ENCODE measurements at regions not wholly inside any gene's neighbourhood (a gene's known extent, or its start where the extent isn't known, plus 50 kb on each side); places are given as distances from the start of the nearest gene placed in this dataset.

DNA sequence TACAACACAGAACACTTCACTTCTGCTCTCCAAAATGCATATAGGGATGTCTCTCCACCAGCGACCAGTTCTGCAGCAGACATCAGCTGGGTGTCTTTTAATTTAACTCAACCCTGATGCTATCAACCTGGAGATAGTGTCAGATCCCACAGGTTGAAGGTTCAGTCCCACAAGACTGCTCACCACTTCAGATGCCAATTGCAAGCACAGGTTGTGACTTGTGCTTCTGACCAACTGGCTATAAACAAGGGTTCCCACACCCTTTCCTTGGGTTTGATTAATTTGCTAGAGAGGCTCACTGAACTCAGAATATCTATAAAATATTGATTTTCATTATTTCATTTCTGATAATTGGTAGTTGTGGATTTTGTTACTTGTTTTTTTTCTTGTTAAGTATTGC lies 177.4 kb upstream of the HS3ST1 start:
- Mint-ChIP-seq H3K36me3 (no peaks in the 10 kb centered on the region), H3K4me1 (no peaks in the 10 kb centered on the region), H3K27me3 (no peaks in the 10 kb centered on the region), H3K4me3 (no peak overlapping the region), H3K27ac (no peak overlapping the region), H3K9me3 (no peaks in the 10 kb centered on the region)
- CTCF ChIA-PET, result no interaction called here
- DNase-seq, result no peak

DNA sequence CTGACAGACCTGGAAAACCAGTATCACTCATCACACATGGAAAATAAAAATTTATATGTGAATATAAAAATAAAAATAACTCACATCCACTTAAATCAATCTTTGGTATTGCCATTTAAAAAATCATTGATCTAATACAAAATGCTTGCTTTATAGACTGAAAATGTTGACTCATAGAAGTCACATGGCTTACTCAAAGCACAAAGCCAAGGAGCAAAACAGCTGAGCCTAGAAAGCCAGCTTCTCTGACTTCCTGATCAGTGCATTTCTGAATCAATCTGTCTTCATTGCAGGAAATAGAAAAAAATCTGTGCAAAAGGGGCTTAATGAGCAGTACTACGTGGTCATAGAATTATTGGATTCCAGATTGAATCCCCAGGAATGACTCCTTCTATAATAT lies 176.9 kb upstream of the HS3ST1 start:
- Mint-ChIP-seq H3K4me1 (no peaks in the 10 kb centered on the region), H3K27ac (no peak overlapping the region), H3K9me3 (no peaks in the 10 kb centered on the region), H3K27me3 (no peaks in the 10 kb centered on the region), H3K36me3 (no peaks in the 10 kb centered on the region), H3K4me3 (no peak overlapping the region)
- DNase-seq, result no peak
- CTCF ChIA-PET, result no interaction called here

DNA sequence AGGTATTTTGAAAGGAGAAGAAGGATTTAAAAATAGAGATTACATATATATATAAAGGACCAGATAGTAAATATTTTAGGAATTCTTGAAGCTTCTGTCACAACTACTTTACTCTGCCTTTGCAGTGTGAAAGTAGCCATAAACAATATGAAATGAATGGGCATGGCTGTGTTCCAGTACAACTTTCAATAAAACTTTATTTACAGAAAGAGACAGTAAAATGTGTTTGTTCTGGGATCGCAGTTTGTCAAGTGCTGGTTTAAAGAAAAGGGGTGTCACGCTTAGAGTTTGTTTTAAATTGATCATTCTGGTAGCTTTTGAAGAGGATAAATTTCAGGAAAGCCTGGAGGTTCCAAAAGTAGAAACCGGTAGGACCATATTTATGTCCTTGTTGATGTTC lies 176.1 kb upstream of the HS3ST1 start:
- Mint-ChIP-seq H3K4me3 (no peak overlapping the region), H3K9me3 (no peaks in the 10 kb centered on the region), H3K27me3 (no peaks in the 10 kb centered on the region), H3K27ac (no peak overlapping the region), H3K36me3 (no peaks in the 10 kb centered on the region), H3K4me1 (no peaks in the 10 kb centered on the region)
- CTCF ChIA-PET, result no interaction called here
- no peak for DNase-seq

DNA sequence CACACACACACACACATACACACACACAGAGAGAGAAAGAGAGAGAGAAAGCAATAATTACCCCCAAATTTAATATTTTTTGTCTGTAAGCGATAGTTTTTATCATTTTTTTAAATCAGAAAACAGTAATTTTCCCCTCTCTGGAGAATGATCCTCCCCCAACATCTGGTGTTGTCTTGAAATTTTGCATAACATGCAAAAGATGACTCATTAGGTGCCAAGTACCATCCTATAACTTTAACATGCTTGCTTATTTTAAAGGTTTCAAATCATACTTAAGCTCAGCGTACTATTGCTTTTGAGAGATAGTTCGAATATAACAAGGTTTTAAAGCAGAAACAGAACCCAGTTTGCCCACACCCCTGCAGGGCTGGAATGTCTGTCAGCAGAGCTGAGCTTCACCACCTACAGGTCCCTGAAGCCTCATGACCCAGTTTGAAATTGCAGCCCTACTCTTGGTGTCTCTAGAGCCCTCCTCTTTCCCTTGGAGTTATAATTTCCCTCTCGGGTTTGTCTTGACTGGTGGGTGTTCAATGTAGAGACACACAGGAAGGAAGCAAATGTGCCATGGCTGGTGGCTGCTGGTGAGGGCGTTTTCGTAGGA lies 175.0 kb upstream of the HS3ST1 start:
- Mint-ChIP-seq H3K9me3 (no peaks in the 10 kb centered on the region), H3K27ac (no peak overlapping the region), H3K27me3 (no peaks in the 10 kb centered on the region), H3K36me3 (no peaks in the 10 kb centered on the region), H3K4me1 (no peaks in the 10 kb centered on the region), H3K4me3 (no peak overlapping the region)
- DNase-seq, result no peak
- CTCF ChIA-PET, result no interaction called here

DNA sequence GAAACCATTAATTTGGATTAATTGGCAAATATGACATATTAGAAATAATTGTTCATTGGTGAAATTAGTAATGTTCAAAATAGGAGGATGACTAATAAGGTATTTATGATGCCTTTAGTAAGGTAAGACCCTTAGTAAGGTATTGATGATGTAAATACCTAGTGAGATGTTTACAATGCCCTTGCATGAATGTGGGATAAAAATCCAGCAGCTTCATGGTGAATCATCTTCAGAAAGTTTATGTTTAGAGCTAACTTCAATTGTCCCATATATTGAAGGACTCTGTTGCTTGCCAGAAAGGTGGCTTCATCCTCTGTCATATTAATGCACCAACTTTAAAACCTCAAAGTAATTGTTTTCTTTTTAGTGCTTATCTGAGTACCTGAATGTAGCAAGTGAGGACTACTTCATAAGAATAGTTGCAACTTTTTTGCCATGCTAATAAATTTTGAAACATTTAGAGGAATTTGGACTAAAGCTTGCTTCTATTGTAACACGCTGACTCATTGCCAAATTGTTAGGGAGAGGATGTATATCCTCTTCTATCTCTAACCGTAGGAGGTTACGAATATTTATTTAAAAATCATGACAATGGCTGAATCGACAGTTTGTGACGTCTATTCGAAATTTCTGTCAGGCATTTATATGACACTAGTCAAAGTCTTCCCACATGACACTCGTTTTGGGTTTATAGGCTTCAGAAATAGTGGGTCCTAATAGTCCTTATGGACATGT lies 174.1 kb upstream of the HS3ST1 start:
- DNase-seq, result no peak
- H3K4me1 Mint-ChIP-seq, result no peaks in the 10 kb centered on the region
- CTCF ChIA-PET, result no interaction called here
- no peak overlapping the region for H3K4me3 Mint-ChIP-seq
- H3K36me3 Mint-ChIP-seq, result no peaks in the 10 kb centered on the region
- no peaks in the 10 kb centered on the region for H3K9me3 Mint-ChIP-seq
- H3K27me3 Mint-ChIP-seq, result no peaks in the 10 kb centered on the region
- H3K27ac Mint-ChIP-seq, result no peak overlapping the region

DNA sequence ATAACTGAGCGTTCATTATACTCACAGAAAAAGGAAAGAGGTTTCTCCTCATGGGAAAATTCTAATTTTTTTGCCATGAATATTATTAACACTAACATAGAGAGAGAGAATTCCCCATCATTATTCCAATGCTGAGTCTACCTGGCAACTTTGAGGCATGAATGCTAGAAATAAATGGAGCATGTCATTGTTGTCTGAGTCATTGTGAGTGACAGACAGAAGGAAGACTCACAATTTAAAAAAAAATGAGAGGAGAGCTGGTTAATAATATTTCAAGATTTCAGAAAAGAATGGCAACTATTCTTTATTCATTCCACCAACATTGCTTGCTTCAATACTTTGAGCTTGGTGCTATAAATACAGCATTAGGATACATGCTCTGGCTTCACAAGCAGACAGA lies 170.4 kb upstream of the HS3ST1 start:
- H3K9me3 Mint-ChIP-seq, result no peaks in the 10 kb centered on the region
- H3K4me3 Mint-ChIP-seq, result no peak overlapping the region
- CTCF ChIA-PET, result interaction anchor here (1.0 kb wide), 1 partner anchor 9 kb away, joined by 4 read pairs; no protein-coding TSS in a partner anchor
- H3K27ac Mint-ChIP-seq, result no peak overlapping the region
- no peaks in the 10 kb centered on the region for H3K36me3 Mint-ChIP-seq
- H3K4me1 Mint-ChIP-seq, result no peaks in the 10 kb centered on the region
- H3K27me3 Mint-ChIP-seq, result no peaks in the 10 kb centered on the region
- no peak for DNase-seq

DNA sequence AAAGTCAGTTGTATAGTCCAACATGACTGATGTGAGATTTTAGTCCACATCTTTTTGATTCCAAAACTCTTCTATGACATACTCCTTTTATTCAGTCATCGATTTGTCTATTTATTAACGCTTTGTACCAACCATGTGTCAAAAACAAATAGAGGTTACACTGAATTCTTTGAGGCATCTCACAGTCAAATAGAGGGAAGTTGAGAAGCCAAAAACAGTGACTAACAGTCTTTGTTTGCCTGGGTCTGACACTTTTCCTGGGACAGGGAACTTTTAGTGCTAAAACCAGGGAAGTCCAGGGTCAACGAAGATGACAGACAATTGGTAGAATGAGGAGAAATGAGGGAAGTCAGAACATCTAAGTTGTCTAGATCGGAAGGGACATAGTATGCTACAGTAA lies 169.9 kb upstream of the HS3ST1 start:
- no peaks in the 10 kb centered on the region for H3K9me3 Mint-ChIP-seq
- H3K36me3 Mint-ChIP-seq, result no peaks in the 10 kb centered on the region
- DNase-seq, result no peak
- no peaks in the 10 kb centered on the region for H3K27me3 Mint-ChIP-seq
- no peak overlapping the region for H3K4me3 Mint-ChIP-seq
- no peaks in the 10 kb centered on the region for H3K4me1 Mint-ChIP-seq
- H3K27ac Mint-ChIP-seq, result no peak overlapping the region
- CTCF ChIA-PET, result interaction anchor here (1.0 kb wide), 1 partner anchor 8 kb away, joined by 4 read pairs; no protein-coding TSS in a partner anchor

DNA sequence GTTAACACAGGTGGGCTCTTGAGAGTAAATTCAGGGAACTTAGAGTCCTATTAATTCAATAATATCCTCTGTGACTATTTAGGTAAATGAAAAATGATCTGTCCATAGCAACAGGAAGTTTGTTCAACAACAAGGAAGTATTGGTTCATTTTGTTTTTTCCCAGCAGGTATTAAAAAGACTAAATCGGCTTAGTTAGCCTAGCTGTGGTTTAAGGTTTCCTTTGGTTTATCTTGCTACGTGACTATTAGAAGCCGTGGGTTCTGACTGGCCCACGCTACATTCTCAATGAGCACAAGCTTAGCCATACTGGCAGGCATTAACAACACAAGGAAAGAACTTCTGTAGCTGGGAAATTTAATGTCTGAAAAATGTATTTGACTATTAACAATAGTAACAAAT lies 168.8 kb upstream of the HS3ST1 start:
- no peaks in the 10 kb centered on the region for H3K36me3 Mint-ChIP-seq
- H3K9me3 Mint-ChIP-seq, result no peaks in the 10 kb centered on the region
- DNase-seq, result no peak
- H3K27ac Mint-ChIP-seq, result no peak overlapping the region
- H3K4me1 Mint-ChIP-seq, result no peaks in the 10 kb centered on the region
- H3K4me3 Mint-ChIP-seq, result no peak overlapping the region
- CTCF ChIA-PET, result no interaction called here
- H3K27me3 Mint-ChIP-seq, result no peaks in the 10 kb centered on the region

DNA sequence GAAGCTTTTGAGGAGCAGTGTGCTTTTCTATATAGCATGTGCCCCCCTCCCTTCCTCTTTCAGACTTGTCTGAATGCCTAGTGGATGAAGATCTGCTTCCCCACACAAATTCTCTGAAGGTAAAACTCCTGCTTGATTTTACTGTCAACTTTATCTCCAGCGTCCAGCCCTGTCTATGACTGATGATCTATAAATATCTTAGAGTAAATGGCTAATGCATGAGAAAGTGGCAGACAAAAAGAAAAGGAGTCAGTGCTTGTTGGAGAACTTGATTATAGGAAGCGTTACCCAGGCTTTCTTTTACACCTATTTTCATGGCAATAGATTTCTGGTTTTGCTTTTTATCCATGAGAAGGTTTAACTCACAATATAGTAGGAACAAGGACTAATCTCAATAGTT lies 168.3 kb upstream of the HS3ST1 start:
- no peaks in the 10 kb centered on the region for H3K27me3 Mint-ChIP-seq
- CTCF ChIA-PET, result no interaction called here

DNA sequence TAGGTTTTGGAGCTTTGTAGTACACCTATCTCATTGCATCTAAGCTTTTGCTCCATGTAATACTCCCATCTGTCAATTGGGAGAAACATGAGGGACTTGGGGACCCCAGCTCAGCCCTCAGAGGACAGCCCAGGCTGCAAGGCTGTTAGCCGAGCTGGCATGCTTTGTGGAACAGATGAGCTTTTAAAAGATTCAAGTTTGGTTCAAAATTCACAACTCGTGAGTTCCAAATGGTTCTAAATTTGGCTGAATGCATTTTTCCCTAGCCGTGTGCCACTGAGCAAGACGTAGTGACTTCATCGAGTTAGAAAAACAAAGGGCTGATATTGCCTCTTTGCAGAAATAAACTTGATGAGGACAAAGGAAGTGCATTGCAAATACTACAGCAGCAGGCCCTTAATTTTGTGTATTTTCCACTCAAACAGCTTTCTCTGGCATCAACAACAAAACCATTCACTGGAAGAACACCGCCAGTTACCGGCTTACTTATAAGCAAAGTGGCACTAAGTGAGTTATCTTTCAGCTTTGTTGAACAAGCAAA lies 165.0 kb upstream of the HS3ST1 start:
- no peaks in the 10 kb centered on the region for H3K27me3 Mint-ChIP-seq
- no peaks in the 10 kb centered on the region for H3K4me1 Mint-ChIP-seq
- no peak for DNase-seq
- CTCF ChIA-PET, result no interaction called here
- H3K4me3 Mint-ChIP-seq, result no peak overlapping the region
- H3K9me3 Mint-ChIP-seq, result no peaks in the 10 kb centered on the region
- no peak overlapping the region for H3K27ac Mint-ChIP-seq
- H3K36me3 Mint-ChIP-seq, result no peaks in the 10 kb centered on the region

More for the DNA sequence above, 168.3 kb upstream of the HS3ST1 start:
- no peak overlapping the region for H3K4me3 Mint-ChIP-seq
- H3K4me1 Mint-ChIP-seq, result no peaks in the 10 kb centered on the region
- no peak for DNase-seq
- H3K9me3 Mint-ChIP-seq, result no peaks in the 10 kb centered on the region
- H3K36me3 Mint-ChIP-seq, result no peaks in the 10 kb centered on the region
- no peak overlapping the region for H3K27ac Mint-ChIP-seq

DNA sequence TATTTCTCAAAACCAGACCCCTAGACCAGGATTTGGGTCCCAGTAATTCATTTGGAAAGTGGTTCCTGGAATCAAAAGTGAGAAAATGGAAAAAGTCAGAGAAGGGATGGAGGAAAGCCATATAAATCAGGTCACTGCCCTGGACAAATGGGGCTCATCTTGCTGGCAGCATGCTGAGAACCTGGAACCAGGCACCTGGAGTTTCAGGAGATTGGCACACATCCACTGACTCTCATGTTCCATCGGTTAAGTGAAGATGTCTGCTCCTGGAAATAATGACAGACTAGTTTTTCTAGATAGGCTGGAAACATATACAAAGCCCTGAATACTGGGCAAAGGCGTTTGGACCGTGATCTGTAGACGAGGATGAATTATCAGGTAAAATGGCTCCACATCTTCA lies 163.6 kb upstream of the HS3ST1 start:
- DNase-seq, result no peak
- Mint-ChIP-seq H3K27ac (no peak overlapping the region), H3K4me3 (no peak overlapping the region), H3K4me1 (no peaks in the 10 kb centered on the region), H3K27me3 (peaks cover 4% of the 10 kb centered on the region), H3K9me3 (no peaks in the 10 kb centered on the region), H3K36me3 (no peaks in the 10 kb centered on the region)
- CTCF ChIA-PET, result no interaction called here

DNA sequence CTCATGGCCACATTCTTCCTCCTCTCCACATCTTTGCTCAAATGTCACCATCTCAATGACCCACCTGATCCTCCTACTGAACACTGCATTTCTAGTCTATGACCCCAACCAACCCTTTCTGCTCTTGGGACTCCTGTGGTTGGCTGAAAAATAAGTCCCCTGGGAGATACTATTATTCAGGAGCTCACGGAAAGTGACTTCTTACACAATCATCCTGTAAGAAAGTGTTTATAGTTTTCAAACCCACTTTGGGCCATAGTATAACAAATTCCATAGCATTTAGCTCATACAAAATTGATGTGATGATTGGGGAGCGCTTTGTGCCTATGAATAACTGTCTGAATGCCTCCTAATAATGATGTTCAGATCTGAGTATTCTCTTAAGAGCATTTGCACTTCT lies 161.4 kb upstream of the HS3ST1 start:
- Mint-ChIP-seq H3K36me3 (no peaks in the 10 kb centered on the region), H3K4me3 (no peak overlapping the region), H3K9me3 (no peaks in the 10 kb centered on the region), H3K4me1 (no peaks in the 10 kb centered on the region), H3K27ac (no peak overlapping the region), H3K27me3 (peaks cover 4% of the 10 kb centered on the region)
- CTCF ChIA-PET, result interaction anchor here (1.3 kb wide), 1 partner anchor 9 kb away, joined by 4 read pairs; no protein-coding TSS in a partner anchor
- no peak for DNase-seq

DNA sequence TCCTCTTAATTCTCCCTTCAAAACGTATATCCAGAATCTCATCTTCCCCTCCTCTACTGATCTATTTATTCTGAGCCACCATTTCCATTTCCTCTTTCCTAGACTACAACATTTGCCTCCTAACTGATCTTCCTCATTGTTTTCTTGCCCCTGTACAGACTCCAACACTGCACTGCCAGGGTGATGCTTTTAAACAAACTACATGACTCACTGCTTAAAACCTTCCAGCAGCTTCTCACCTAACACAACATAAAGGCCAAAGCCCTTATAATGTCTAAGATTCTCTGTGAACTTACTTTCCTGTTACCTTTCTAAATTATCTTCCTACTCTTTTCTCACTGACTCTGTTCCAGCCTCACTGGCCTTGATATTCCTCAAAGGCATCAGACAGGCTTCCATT lies 161.0 kb upstream of the HS3ST1 start:
- H3K27ac Mint-ChIP-seq, result no peak overlapping the region
- CTCF ChIA-PET, result interaction anchor here (1.3 kb wide), 1 partner anchor 10 kb away, joined by 4 read pairs; no protein-coding TSS in a partner anchor
- H3K4me1 Mint-ChIP-seq, result no peaks in the 10 kb centered on the region
- H3K4me3 Mint-ChIP-seq, result no peak overlapping the region
- H3K36me3 Mint-ChIP-seq, result no peaks in the 10 kb centered on the region
- peaks cover 4% of the 10 kb centered on the region for H3K27me3 Mint-ChIP-seq
- DNase-seq, result no peak
- H3K9me3 Mint-ChIP-seq, result no peaks in the 10 kb centered on the region

DNA sequence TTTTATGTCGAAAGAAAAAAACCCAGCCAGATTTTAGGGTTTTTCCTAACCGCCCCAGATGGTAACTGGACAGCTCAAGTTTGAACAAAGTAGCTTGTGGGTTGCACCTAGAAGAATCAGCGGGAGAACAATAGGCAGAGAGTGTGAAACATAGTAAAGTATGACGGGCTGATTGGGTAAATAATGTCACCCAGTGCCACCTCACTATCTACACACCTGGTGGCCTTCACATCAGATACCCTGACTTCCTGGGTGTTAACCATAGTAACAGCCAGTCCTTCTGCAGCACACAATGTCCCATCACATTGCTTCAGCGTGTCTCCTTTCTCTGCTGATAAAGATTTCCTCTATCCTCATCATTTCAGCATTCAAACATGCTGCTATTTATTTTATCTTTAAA lies 159.1 kb upstream of the HS3ST1 start:
- peaks cover 2% of the 10 kb centered on the region for H3K9me3 Mint-ChIP-seq
- peaks cover 4% of the 10 kb centered on the region for H3K27me3 Mint-ChIP-seq
- H3K27ac Mint-ChIP-seq, result no peak overlapping the region
- no peak for DNase-seq
- CTCF ChIA-PET, result no interaction called here
- H3K4me3 Mint-ChIP-seq, result no peak overlapping the region
- H3K36me3 Mint-ChIP-seq, result no peaks in the 10 kb centered on the region
- no peaks in the 10 kb centered on the region for H3K4me1 Mint-ChIP-seq

DNA sequence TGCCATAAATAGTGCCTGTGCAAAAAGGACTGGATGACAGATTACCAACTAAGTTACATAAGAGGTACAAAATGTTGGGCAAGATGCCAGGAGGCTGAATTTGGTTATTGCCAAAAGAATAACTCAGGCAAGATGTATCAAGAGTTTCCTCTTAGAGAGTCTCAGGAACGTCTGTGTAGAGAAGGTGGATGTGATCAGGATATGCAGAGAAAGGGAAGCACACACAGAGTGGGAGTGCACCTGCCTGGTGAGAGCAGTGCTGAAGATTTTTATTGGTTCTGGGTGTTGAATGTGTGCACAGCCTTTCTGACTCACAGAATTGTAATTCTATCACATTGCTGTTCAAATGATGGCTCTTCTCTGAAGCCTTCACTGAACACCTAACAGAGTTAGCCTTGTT lies 156.8 kb upstream of the HS3ST1 start:
- H3K9me3 Mint-ChIP-seq, result peaks cover 4% of the 10 kb centered on the region
- H3K27ac Mint-ChIP-seq, result no peak overlapping the region
- no peaks in the 10 kb centered on the region for H3K4me1 Mint-ChIP-seq
- peaks cover 4% of the 10 kb centered on the region for H3K27me3 Mint-ChIP-seq
- H3K4me3 Mint-ChIP-seq, result no peak overlapping the region
- no peak for DNase-seq
- no peaks in the 10 kb centered on the region for H3K36me3 Mint-ChIP-seq
- CTCF ChIA-PET, result no interaction called here

Measured in activated naive CD4-positive, alpha-beta T cell treated with anti-CD3 and anti-CD28 coated beads, Interleukin-2, amount 10 ng/mL, durations not matched to agents 7 days and 5 days (primary cell).